ENCODE measurements at regions not wholly inside any gene's neighbourhood (a gene's known extent, or its start where the extent isn't known, plus 50 kb on each side); places are given as distances from the start of the nearest gene placed in this dataset.

DNA sequence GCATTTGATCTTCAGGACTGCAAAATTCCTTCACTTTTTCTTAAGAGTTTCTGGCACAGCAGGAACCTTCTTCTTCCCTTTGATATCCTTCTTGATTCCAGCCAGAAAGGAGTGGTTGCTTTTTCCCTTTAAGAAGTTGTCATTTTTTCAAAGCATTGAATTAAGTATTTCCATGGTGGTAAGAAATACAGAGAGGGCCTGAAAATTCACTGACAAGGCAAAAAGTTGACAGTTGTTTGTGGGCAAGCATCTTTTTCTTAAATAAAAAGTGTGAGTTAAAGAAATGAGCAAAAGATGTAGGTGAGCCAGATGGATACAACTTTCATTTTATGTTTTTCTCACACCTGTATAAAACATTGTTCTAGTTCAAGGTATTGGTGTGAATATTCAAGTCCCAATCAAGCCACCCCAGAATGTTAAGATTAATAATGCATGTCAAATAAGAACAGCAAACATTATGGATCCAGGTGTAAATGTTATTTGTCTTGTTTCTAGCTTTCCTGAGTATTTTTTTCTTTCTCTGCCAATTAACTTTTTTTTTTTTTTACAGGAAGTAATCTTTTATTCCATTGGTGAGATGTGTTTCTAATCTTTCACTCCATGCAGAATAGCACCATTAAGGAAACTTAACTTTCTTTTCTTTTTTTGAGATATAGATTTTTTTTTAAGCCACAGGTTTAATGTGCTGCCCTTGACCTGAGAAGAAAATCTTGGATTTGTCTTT, 334.3 kb upstream of the SEMA3A start:
- no peaks in the 10 kb centered on the region for H4K20me1 ChIP-seq (replicated peaks; ENCODE audit: insufficient read depth)
- H3K4me1 ChIP-seq (ENCODE audit: insufficient read depth) = peaks cover 14% of the 10 kb centered on the region
- H3K4me2 ChIP-seq = no peak overlapping the region
- Mint-ChIP-seq H3K9me3 (no peaks in the 10 kb centered on the region), H3K27me3 (ENCODE audit: insufficient read depth, low read depth, poor library complexity) (no peaks in the 10 kb centered on the region), H3K36me3 (ENCODE audit: low read depth) (no peaks in the 10 kb centered on the region), H3K27ac (0 out of 2 replicates have a peak overlapping the region, but pooled peaks have one; percentile 29), H3K4me3 (no peak overlapping the region), H3K4me1 (peaks cover 25% of the 10 kb centered on the region)
- ATAC-seq (no peak), DNase-seq (ENCODE audit: low spot score) (no peak)
- no peak overlapping the region for H3K4me3 ChIP-seq
- no peaks in the 10 kb centered on the region for H3F3A ChIP-seq (replicated peaks; ENCODE audit: low read depth)
- TF ChIP-seq, protein P1, sequence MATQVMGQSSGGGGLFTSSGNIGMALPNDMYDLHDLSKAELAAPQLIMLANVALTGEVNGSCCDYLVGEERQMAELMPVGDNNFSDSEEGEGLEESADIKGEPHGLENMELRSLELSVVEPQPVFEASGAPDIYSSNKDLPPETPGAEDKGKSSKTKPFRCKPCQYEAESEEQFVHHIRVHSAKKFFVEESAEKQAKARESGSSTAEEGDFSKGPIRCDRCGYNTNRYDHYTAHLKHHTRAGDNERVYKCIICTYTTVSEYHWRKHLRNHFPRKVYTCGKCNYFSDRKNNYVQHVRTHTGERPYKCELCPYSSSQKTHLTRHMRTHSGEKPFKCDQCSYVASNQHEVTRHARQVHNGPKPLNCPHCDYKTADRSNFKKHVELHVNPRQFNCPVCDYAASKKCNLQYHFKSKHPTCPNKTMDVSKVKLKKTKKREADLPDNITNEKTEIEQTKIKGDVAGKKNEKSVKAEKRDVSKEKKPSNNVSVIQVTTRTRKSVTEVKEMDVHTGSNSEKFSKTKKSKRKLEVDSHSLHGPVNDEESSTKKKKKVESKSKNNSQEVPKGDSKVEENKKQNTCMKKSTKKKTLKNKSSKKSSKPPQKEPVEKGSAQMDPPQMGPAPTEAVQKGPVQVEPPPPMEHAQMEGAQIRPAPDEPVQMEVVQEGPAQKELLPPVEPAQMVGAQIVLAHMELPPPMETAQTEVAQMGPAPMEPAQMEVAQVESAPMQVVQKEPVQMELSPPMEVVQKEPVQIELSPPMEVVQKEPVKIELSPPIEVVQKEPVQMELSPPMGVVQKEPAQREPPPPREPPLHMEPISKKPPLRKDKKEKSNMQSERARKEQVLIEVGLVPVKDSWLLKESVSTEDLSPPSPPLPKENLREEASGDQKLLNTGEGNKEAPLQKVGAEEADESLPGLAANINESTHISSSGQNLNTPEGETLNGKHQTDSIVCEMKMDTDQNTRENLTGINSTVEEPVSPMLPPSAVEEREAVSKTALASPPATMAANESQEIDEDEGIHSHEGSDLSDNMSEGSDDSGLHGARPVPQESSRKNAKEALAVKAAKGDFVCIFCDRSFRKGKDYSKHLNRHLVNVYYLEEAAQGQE (IDR thresholded peaks at IDR 0.05; ENCODE audit: unreplicated experiment) = no peak
- TF ChIP-seq ZNF331 (CRISPR knock-in tag; IDR thresholded peaks at IDR 0.05; ENCODE audit: low read depth) = no peak
- no peak for TF ChIP-seq EZH2 (IDR thresholded peaks at IDR 0.05; ENCODE audit: low read depth, unreplicated experiment)
- TF ChIP-seq JUNB (IDR thresholded peaks at IDR 0.05; ENCODE audit: unreplicated experiment) = no peak
- no peak for TF ChIP-seq POLR2AphosphoS5 (IDR thresholded peaks at IDR 0.05; ENCODE audit: low read depth)
- TF ChIP-seq, protein P2, sequence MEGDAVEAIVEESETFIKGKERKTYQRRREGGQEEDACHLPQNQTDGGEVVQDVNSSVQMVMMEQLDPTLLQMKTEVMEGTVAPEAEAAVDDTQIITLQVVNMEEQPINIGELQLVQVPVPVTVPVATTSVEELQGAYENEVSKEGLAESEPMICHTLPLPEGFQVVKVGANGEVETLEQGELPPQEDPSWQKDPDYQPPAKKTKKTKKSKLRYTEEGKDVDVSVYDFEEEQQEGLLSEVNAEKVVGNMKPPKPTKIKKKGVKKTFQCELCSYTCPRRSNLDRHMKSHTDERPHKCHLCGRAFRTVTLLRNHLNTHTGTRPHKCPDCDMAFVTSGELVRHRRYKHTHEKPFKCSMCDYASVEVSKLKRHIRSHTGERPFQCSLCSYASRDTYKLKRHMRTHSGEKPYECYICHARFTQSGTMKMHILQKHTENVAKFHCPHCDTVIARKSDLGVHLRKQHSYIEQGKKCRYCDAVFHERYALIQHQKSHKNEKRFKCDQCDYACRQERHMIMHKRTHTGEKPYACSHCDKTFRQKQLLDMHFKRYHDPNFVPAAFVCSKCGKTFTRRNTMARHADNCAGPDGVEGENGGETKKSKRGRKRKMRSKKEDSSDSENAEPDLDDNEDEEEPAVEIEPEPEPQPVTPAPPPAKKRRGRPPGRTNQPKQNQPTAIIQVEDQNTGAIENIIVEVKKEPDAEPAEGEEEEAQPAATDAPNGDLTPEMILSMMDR (conservative IDR thresholded peaks at IDR 0.05; ENCODE audit: low read depth in 2 of 2) = no peak
- TF ChIP-seq ETS1 (IDR thresholded peaks at IDR 0.05) = no peak
- TF ChIP-seq EZH2phosphoT487 (IDR thresholded peaks at IDR 0.05; ENCODE audit: unreplicated experiment) = no peak
- no peak for TF ChIP-seq STAT1 (IDR thresholded peaks at IDR 0.05; ENCODE audit: unreplicated experiment)
- TF ChIP-seq CREB1 (CRISPR knock-in tag; IDR thresholded peaks at IDR 0.05; ENCODE audit: low read depth) = no peak
- TF ChIP-seq NANOG (IDR thresholded peaks at IDR 0.05; ENCODE audit: borderline replicate concordance) = no peak
- no peak for TF ChIP-seq ZNF114 (CRISPR knock-in tag; IDR thresholded peaks at IDR 0.05)
- no peak for TF ChIP-seq ZNF462 (CRISPR knock-in tag; IDR thresholded peaks at IDR 0.05)
- H3K36me3 ChIP-seq (ENCODE audit: insufficient read depth) = no peaks in the 10 kb centered on the region
- H3K9me2 ChIP-seq (ENCODE audit: insufficient read depth) = no peaks in the 10 kb centered on the region
- H2AFZ ChIP-seq = no peak overlapping the region
- H3K79me2 ChIP-seq (replicated peaks; ENCODE audit: insufficient read depth) = no peaks in the 10 kb centered on the region
- no peaks in the 10 kb centered on the region for H3K27me3 ChIP-seq (ENCODE audit: insufficient read depth)
- H3K27ac ChIP-seq (ENCODE audit: low read depth) = no peak overlapping the region

Measured in GM23338 (cell line).